IMR-90 (cell line): ENCODE measurements at regions not wholly inside any gene's neighbourhood (a gene's known extent, or its start where the extent isn't known, plus 50 kb on each side); places are given as distances from the start of the nearest gene placed in this dataset.
A peak's percentile ranks its signal among the peaks of the same experiment; 100 is the strongest.

ENCODE experiments used
- ATAC-seq: fragments of 200-7000 bp; cut with Tn5 transposase; 2 replicates; pipeline ENCODE4 v1.9.1; 2020; ENCODE audit warnings: low read depth, mild to moderate bottlenecking, moderate library complexity
- BruUV-seq: library from RNA; stranded (reverse); fragments of 400-500 nt; replicated peaks from 2 replicates; lab custom pipeline; 2021; lab: Mats Ljungman, UMichigan
- CTCF ChIA-PET: fragments of 300-600 bp; formaldehyde crosslinking; extraction: SDS; loops from one replicate; lab custom pipeline; 2021; ENCODE audit warnings: antibody characterized with exemption; lab: Yijun Ruan, JAX
- POLR2A ChIA-PET: fragments of 300-600 bp; sonication (Branson Sonifier 250); formaldehyde crosslinking; loops from one replicate; lab custom pipeline; 2022; ENCODE audit warnings: antibody characterized with exemption; ENCODE audit not compliant: unreplicated experiment; lab: Charles Lee
- DNase-seq: peaks from one replicate; pipeline ENCODE4 v3.0.0; 2013
- H2AFZ ChIP-seq: replicated peaks from 2 replicates; pipeline ENCODE3; 2013; ENCODE audit warnings: low read length, mild to moderate bottlenecking; ENCODE audit not compliant: poor library complexity
- H2AK5ac ChIP-seq: 2 replicates; pipeline ENCODE4 v1.6.1; 2013; ENCODE audit warnings: low read depth, low read length, inconsistent platforms
- H2AK9ac ChIP-seq: replicated peaks from 2 replicates; pipeline ENCODE3; 2013; ENCODE audit warnings: mild to moderate bottlenecking, low read depth, low read length, moderate library complexity; ENCODE audit not compliant: poor library complexity
- H2BK120ac ChIP-seq: 2 replicates; pipeline ENCODE4 v1.6.1; 2013; ENCODE audit warnings: low read depth, low read length, inconsistent platforms
- H2BK15ac ChIP-seq: 3 replicates; pipeline ENCODE4 v1.6.1; 2013; ENCODE audit warnings: low read depth, low read length, inconsistent platforms
- H2BK20ac ChIP-seq: 2 replicates; pipeline ENCODE4 v1.6.1; 2013; ENCODE audit warnings: low read depth, mild to moderate bottlenecking, inconsistent platforms, low read length, moderate library complexity
- H2BK5ac ChIP-seq: 2 replicates; pipeline ENCODE4 v1.6.1; 2013; ENCODE audit warnings: mild to moderate bottlenecking, low read depth, low read length, inconsistent platforms; ENCODE audit not compliant: poor library complexity, severe bottlenecking
- H3K14ac ChIP-seq: replicated peaks from 2 replicates; pipeline ENCODE4 v1.6.1; 2013; ENCODE audit warnings: low read depth, low read length, inconsistent platforms
- H3K18ac ChIP-seq: 2 replicates; pipeline ENCODE4 v1.6.1; 2013; ENCODE audit warnings: low read depth, low read length, control low read depth
- H3K23ac ChIP-seq: 2 replicates; pipeline ENCODE4 v1.6.1; 2013; ENCODE audit warnings: low read depth, low read length, inconsistent platforms
- H3K27ac ChIP-seq: 2 replicates; pipeline ENCODE4 v1.5.1; 2013; ENCODE audit warnings: mild to moderate bottlenecking, control low read depth, low read length; ENCODE audit not compliant: insufficient read depth
- H3K27me3 ChIP-seq: 2 replicates; pipeline ENCODE4 v1.6.1; 2013; ENCODE audit warnings: low read length; ENCODE audit not compliant: control insufficient read depth, insufficient read depth
- H3K36me3 ChIP-seq: 2 replicates; pipeline ENCODE4 v1.6.1; 2013; ENCODE audit warnings: low read length, mixed read lengths; ENCODE audit not compliant: control insufficient read depth, insufficient read depth
- H3K4ac ChIP-seq: 2 replicates; pipeline ENCODE4 v1.6.1; 2013; ENCODE audit warnings: low read depth, low read length, inconsistent platforms
- H3K4me1 ChIP-seq: 2 replicates; pipeline ENCODE4 v1.6.1; 2013; ENCODE audit warnings: low read length, mixed read lengths; ENCODE audit not compliant: control insufficient read depth, insufficient read depth
- H3K4me2 ChIP-seq: 2 replicates; pipeline ENCODE4 v1.6.1; 2013; ENCODE audit warnings: low read depth, mild to moderate bottlenecking, control low read depth, low read length, moderate library complexity
- H3K4me3 ChIP-seq: 2 replicates; pipeline ENCODE4 v1.5.1; 2013; ENCODE audit warnings: low read depth, mild to moderate bottlenecking, control low read depth, low read length, moderate library complexity; ENCODE audit not compliant: insufficient read depth
- H3K56ac ChIP-seq: 2 replicates; pipeline ENCODE4 v1.6.1; 2013; ENCODE audit warnings: low read length, inconsistent platforms; ENCODE audit not compliant: insufficient read depth; ENCODE audit errors: extremely low read depth
- H3K79me1 ChIP-seq, 2 experiments: 2 replicates each; pipeline ENCODE4 v1.6.1; 2013; ENCODE audit warnings: low read length in 2 of 2, inconsistent platforms in 1 of 2, low read depth in 1 of 2
- H3K9ac ChIP-seq: 2 replicates; pipeline ENCODE4 v1.6.1; 2013; ENCODE audit warnings: low read depth, low read length, control low read depth
- H3K9me1 ChIP-seq: 2 replicates; pipeline ENCODE4 v1.6.1; 2013; ENCODE audit warnings: low read length, inconsistent platforms; ENCODE audit not compliant: insufficient read depth
- H3K9me3 ChIP-seq: 2 replicates; pipeline ENCODE4 v1.6.1; 2013; ENCODE audit warnings: low read length; ENCODE audit not compliant: control insufficient read depth, insufficient read depth
- H4K20me1 ChIP-seq: 2 replicates; pipeline ENCODE4 v1.6.1; 2013; ENCODE audit warnings: low read length, inconsistent platforms; ENCODE audit not compliant: insufficient read depth
- H4K5ac ChIP-seq: 2 replicates; pipeline ENCODE4 v1.6.1; 2013; ENCODE audit warnings: mild to moderate bottlenecking, low read depth, low read length, control low read depth
- H4K8ac ChIP-seq, 2 experiments: 2 replicates each; pipeline ENCODE4 v1.6.1; 2013; ENCODE audit warnings: low read depth in 2 of 2, low read length in 2 of 2, control low read depth in 1 of 2, inconsistent platforms in 1 of 2
- H4K91ac ChIP-seq: 2 replicates; pipeline ENCODE4 v1.6.1; 2013; ENCODE audit warnings: low read depth, low read length, inconsistent platforms; ENCODE audit not compliant: insufficient read depth
- CEBPB ChIP-seq: IDR thresholded peaks from 2 replicates; pipeline ENCODE4 v1.6.1; 2012; ENCODE audit warnings: low read depth, low read length, improper control_type of control experiment
- MAFK ChIP-seq: IDR thresholded peaks from 2 replicates; pipeline ENCODE4 v1.6.1; 2012; ENCODE audit warnings: low read depth, low read length, improper control_type of control experiment
- MAZ ChIP-seq: IDR thresholded peaks from 2 replicates; pipeline ENCODE4 v1.6.1; 2012; ENCODE audit warnings: low read depth, mild to moderate bottlenecking, low read length, improper control_type of control experiment, moderate library complexity, borderline replicate concordance
- WGBS, 2 experiments: methylation state at CpG; one replicate each; pipeline versions ENCODE4 v1.1.5 to v1.1.7; 2013; ENCODE audit warnings: missing lambda C conversion rate in 2 of 2; ENCODE audit not compliant: insufficient read length in 1 of 2; ENCODE audit errors: extremely low coverage in 2 of 2; 5-methylcytosine and 5-hydroxymethylcytosine counted together
- dilution Hi-C: fragments of 300-500 bp; cut with HindIII; formaldehyde crosslinking; loops from one replicate; pipeline ENCODE4 v1.14.3; 2018; ENCODE audit warnings: low sequenced_read_pairs; ENCODE audit not compliant: unreplicated experiment
- in situ Hi-C: fragments of 300-500 bp; cut with MboI; formaldehyde crosslinking; loops from 3 replicates; pipeline ENCODE4 v1.14.3; 2019; ENCODE audit warnings: low sequenced_read_pairs, inconsistent platforms, mixed read lengths
- intact Hi-C: fragments of 100-400 bp; cut with micrococcal nuclease; formaldehyde crosslinking; loops from 2 replicates; pipeline ENCODE4 v1.10.0; 2022

DNA sequence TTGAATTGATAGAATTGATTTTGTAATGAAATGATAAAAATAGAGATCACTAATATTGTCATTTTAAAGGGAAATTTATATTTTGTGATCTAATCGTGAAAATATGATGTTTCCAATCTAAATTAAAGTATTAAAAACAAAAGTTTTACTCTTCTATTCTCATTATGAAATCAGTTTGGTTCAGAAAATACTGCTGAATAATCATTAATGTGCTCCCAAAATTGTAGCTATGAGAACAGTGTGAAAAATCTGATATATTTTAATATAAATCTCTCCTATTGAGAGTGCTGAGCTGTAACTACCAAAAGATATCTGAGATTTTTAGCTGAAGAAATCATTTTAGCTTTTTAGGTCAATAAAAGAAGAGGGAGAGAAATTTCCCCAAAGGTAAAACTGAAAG is 287.5 kb upstream of the ANO3 start:
- H3K27me3 ChIP-seq: no peaks in the 10 kb centered on the region; the same call in 1 of the 2 replicates
- H2BK5ac ChIP-seq: no peak overlapping the region
- in situ Hi-C loops (no loop called here), dilution Hi-C loops (no loop called here), intact Hi-C loops (no loop called here)
- no peak overlapping the region for H2AK9ac ChIP-seq
- H3K4ac ChIP-seq: no peak overlapping the region
- H2BK15ac ChIP-seq: no peak overlapping the region
- no peak overlapping the region for H3K27ac ChIP-seq
- no peak overlapping the region for H2BK20ac ChIP-seq
- ATAC-seq: no peak
- no peak overlapping the region for H3K18ac ChIP-seq
- no peak overlapping the region for H4K5ac ChIP-seq
- H2AK5ac ChIP-seq: no peak overlapping the region
- H3K4me3 ChIP-seq: no peak overlapping the region
- H3K23ac ChIP-seq: no peak overlapping the region
- ChIA-PET CTCF (interaction anchor here (0.7 kb wide), 1 partner anchor 8 kb away, joined by 3 read pairs; no protein-coding TSS in a partner anchor), POLR2A (no interaction called here)
- H3K14ac ChIP-seq: no peak overlapping the region
- H3K79me1 ChIP-seq: no peaks in the 10 kb centered on the region
- WGBS, 2 experiments: no CpG with 5 or more reads among the region's 1 CpG
- H3K36me3 ChIP-seq: no peaks in the 10 kb centered on the region
- BruUV-seq: no TSS peak
- H4K91ac ChIP-seq: no peak overlapping the region
- H3K9ac ChIP-seq: no peak overlapping the region
- no peak overlapping the region for H3K56ac ChIP-seq
- H3K4me1 ChIP-seq: no peaks in the 10 kb centered on the region
- TF ChIP-seq CEBPB: no peak
- TF ChIP-seq MAFK: peak; percentile 60
- no peak for TF ChIP-seq MAZ
- no peak overlapping the region for H4K8ac ChIP-seq
- H2BK120ac ChIP-seq: no peak overlapping the region
- H4K20me1 ChIP-seq: no peaks in the 10 kb centered on the region
- H3K9me3 ChIP-seq: no peaks in the 10 kb centered on the region
- no peak for DNase-seq
- H3K4me2 ChIP-seq: no peak overlapping the region
- no peaks in the 10 kb centered on the region for H3K9me1 ChIP-seq
- H2AFZ ChIP-seq: no peak overlapping the region
